ENCODE measurements at regions not wholly inside any gene's neighbourhood (a gene's known extent, or its start where the extent isn't known, plus 50 kb on each side); places are given as distances from the start of the nearest gene placed in this dataset.

GRCh38 chr10:130350996-130351395, 214.8 kb downstream of the GLRX3 start:
- H3K79me1 ChIP-seq (ENCODE audit: low read depth in 1 of 2, low read length in 2 of 2), result no peaks in the 10 kb centered on the region
- DNase-seq (no peak), ATAC-seq (ENCODE audit: low read depth) (no peak)
- WGBS, 2 experiments (ENCODE audit: extremely low coverage in 2 of 2, insufficient read length in 1 of 2), result 50% methylated on average over 1 of the region's 3 CpGs; no CpG with 5 or more reads in 1 of the 2 experiments
- H3K4me1 ChIP-seq (ENCODE audit: control insufficient read depth, insufficient read depth, low read length), result no peaks in the 10 kb centered on the region
- no peak overlapping the region for H3K18ac ChIP-seq (ENCODE audit: low read depth, low read length)
- intact Hi-C loops (cut with micrococcal nuclease), result no loop called here
- H2BK5ac ChIP-seq (ENCODE audit: low read depth, low read length, poor library complexity, severe bottlenecking), result no peak overlapping the region
- H2BK15ac ChIP-seq (ENCODE audit: low read depth, low read length), result no peak overlapping the region
- no peaks in the 10 kb centered on the region for H3K9me1 ChIP-seq (ENCODE audit: insufficient read depth, low read length)
- H2BK120ac ChIP-seq (ENCODE audit: low read depth, low read length), result no peak overlapping the region
- dilution Hi-C loops (cut with HindIII; ENCODE audit: low sequenced_read_pairs, unreplicated experiment), result no loop called here
- no peak overlapping the region for H3K4me3 ChIP-seq (ENCODE audit: insufficient read depth, low read depth, low read length)
- H3K36me3 ChIP-seq (ENCODE audit: control insufficient read depth, insufficient read depth, low read length), result no peaks in the 10 kb centered on the region
- no TSS peak for BruUV-seq (replicated peaks)
- no peak overlapping the region for H4K5ac ChIP-seq (ENCODE audit: low read depth, low read length)
- peaks cover 35% of the 10 kb centered on the region for H3K9me3 ChIP-seq (ENCODE audit: control insufficient read depth, insufficient read depth, low read length)
- no peaks in the 10 kb centered on the region for H3K27me3 ChIP-seq (ENCODE audit: control insufficient read depth, insufficient read depth, low read length)
- no peak overlapping the region for H3K56ac ChIP-seq (ENCODE audit: extremely low read depth, insufficient read depth, low read length)
- no peak overlapping the region for H4K8ac ChIP-seq (ENCODE audit: low read depth in 2 of 2, low read length in 2 of 2)
- in situ Hi-C loops (cut with MboI; ENCODE audit: low sequenced_read_pairs), result no loop called here
- H3K9ac ChIP-seq (ENCODE audit: low read depth, low read length), result no peak overlapping the region
- no peak overlapping the region for H2AK5ac ChIP-seq (ENCODE audit: low read depth, low read length)
- no peak overlapping the region for H3K4ac ChIP-seq (ENCODE audit: low read depth, low read length)
- ChIA-PET CTCF (no interaction called here), POLR2A (ENCODE audit: unreplicated experiment) (no interaction called here)
- no peak overlapping the region for H3K23ac ChIP-seq (ENCODE audit: low read depth, low read length)
- no peak overlapping the region for H3K14ac ChIP-seq (replicated peaks; ENCODE audit: low read depth, low read length)
- H3K27ac ChIP-seq (ENCODE audit: insufficient read depth, low read length), result no peak overlapping the region
- H4K20me1 ChIP-seq (ENCODE audit: insufficient read depth, low read length), result no peaks in the 10 kb centered on the region
- H3K4me2 ChIP-seq (ENCODE audit: low read depth, low read length), result no peak overlapping the region
- no peak overlapping the region for H2BK20ac ChIP-seq (ENCODE audit: low read depth, low read length)
- H2AK9ac ChIP-seq (replicated peaks; ENCODE audit: low read depth, low read length, poor library complexity), result no peak overlapping the region
- H4K91ac ChIP-seq (ENCODE audit: insufficient read depth, low read depth, low read length), result no peak overlapping the region
- TF ChIP-seq SMC3 (IDR thresholded peaks at IDR 0.05; ENCODE audit: low read depth, low read length) (no peak), MXI1 (IDR thresholded peaks at IDR 0.05; ENCODE audit: borderline replicate concordance, low read depth, low read length) (no peak), CTCF (conservative IDR thresholded peaks at IDR 0.05; ENCODE audit: low read depth, low read length) (no peak), CHD1 (IDR thresholded peaks at IDR 0.05; ENCODE audit: low read depth, low read length) (no peak)
- H2AFZ ChIP-seq (replicated peaks; ENCODE audit: low read length, poor library complexity), result no peak overlapping the region
